NCI-H460 (cell line): ENCODE measurements at regions not wholly inside any gene's neighbourhood (a gene's known extent, or its start where the extent isn't known, plus 50 kb on each side); places are given as distances from the start of the nearest gene placed in this dataset.
"Not testable (repeated sequence)": the region's sequence is repeated elsewhere in the genome, so short reads cannot be mapped to it uniquely, and the experiment has no call there.

Source experiments
- DNase-seq: peaks from one replicate; pipeline ENCODE4 v3.0.0-alpha.2; 2016; ENCODE audit warnings: low read depth; ENCODE audit errors: extremely low read depth

DNA sequence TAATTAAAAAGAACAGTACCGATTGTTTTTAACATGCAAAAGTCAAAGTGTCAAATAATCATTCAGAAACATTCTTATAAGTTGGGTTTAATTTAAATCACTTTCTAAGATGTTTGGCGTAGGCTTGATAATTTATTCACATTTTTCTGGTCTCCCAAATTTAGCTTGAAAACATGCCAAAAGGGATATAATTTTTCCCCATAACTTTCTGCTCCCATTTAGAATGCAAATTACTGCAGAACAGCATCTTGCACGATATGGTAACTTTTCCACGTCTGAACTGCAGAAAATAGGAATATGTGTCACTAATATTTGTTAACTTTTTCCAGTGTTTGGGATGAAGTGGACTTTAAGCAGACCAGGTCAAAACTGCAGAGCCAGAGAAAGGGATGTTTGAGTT lies 1592.4 kb upstream of the SEL1L start:
- DNase-seq = no peak

DNA sequence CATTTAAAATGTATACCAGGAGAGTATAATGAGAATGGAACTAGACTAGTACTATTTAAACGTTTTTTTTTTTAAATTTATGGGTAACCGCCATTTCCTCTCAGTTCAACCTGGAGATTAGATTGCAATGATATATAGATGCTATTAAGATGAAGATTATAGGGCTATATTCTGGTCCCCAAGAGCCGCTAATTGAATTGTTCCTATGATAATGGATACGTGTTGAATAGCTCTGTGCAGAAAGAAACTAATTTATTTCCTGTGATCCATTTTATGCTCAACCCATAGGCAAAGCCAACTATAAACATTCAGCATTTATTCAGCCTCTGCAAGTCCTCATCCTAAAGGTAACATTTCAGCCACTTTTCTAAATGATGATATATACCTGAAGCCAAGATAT lies 1595.1 kb upstream of the SEL1L start:
- no peak for DNase-seq

DNA sequence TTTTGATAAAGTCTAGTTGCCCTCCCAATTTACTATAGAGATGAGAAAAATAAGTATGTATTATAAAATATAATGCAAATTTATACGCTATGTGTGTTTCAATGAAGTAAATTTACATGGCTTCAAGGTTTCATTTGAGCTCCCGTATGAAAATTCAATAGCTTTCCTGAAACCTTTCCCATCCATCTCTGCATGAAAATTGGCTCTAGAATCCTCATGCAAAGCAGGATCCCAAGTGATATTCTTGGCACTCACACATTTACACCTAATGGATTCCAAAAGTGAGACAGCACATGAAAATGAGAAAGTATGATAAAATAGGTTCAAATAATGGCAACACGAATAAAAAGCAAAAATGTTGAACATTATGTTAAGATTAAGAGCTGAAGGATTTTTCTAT lies 1595.8 kb upstream of the SEL1L start:
- DNase-seq = no peak

DNA sequence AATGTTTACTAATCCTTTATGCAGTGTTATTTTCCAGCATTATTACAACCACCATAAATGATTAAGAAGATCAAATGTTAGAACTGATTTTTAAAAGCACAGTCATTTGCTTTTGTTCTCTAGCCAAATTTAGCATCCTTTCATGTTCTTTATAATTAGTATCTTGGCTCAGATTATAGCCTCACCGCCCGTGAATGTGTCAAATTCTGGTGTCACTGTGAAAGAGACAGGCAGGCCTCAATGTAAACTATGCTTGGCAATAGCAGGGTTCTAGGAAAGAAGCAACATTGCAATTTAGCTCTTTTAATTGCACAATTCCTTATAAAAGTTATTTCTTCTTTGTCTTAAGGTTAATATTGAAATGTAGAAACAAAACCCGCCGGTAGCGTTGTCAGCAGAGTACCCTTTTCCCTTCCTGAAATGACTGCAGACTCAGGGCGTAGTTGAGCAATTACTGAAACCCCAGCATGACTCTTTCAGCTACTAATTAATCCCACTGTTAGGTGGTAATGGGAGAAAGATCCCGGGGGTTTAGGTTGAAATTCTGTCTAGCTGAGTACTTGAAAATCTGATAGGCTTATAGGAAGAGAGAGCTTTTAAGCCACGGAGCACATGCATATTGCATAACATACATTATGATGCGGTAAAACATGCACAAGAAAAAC lies 1600.5 kb upstream of the SEL1L start:
- DNase-seq = no peak

DNA sequence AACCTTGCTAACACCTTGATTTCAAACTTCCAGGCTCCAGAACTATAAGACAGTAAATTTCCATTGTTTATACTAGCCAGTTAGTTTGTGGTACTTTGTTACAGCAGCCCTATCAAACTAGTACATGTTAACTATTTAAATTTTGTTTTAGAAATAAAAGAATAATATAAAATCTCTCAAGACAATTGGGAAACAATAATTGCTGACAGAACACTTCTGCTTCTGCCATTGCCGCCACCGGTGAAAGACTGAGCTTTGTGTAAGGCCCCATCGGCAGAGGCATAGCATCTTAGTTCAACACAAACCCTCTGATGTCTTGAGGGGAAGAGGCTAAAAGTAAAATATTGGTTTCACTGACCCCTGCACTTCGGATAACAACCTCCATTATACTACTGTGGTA lies 1607.1 kb upstream of the SEL1L start:
- no peak for DNase-seq

DNA sequence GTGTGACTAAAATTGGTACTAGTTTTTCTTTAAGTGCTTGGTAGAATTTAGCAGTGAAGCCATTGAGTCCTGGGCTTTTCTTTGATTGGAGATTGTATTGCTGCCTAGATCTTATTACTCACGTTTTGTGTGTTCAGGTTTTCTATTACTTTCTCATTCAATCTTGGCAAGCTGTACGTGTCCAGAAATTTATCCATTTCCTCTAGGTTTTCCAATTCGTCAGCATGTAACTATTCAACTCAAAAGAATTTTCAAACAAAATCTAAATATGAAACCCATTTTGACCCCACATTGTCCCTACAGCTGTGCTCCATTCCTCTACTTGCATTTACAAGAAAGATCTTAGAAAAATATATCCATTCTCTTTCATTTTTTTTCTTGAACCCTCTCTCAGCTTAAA lies 1613.4 kb upstream of the SEL1L start:
- no peak for DNase-seq

DNA sequence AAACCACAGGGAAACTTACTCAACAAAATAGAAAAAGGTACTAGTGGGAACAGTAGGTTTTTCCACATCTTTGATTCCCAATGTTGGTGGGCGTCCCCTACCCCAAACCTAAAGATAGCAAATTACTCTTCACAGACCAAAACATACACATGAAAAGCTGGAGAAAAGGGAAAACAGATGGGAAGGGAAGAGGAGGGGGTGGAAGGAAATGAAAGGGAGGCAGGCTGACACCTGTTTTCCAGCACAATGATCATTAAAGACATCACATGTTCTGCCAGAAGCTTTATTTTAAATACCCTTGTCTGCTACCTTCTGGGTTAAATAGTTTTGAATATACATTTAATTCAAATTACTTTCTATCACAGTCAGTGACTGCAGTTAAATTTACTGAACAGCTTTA lies 1617.9 kb upstream of the SEL1L start:
- no peak for DNase-seq

DNA sequence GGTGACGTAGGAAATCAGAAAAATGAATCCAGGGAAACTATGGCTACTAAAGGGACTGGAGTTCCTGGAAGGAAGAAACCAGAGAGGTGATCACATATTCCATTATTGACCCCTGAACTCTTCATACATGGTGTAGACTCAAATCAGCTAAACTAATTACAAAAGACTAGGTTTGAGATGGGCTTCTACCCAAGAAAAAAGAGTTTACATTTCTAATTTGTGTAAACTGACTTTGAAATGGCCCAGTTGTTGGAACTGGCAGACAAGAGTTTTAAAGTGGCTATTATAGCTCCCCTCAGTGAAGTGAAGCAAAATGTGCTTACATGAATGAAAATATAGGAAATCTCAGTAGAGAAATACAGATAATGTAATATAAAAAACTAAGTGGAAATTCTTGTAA lies 1619.4 kb upstream of the SEL1L start:
- DNase-seq = no peak

DNA sequence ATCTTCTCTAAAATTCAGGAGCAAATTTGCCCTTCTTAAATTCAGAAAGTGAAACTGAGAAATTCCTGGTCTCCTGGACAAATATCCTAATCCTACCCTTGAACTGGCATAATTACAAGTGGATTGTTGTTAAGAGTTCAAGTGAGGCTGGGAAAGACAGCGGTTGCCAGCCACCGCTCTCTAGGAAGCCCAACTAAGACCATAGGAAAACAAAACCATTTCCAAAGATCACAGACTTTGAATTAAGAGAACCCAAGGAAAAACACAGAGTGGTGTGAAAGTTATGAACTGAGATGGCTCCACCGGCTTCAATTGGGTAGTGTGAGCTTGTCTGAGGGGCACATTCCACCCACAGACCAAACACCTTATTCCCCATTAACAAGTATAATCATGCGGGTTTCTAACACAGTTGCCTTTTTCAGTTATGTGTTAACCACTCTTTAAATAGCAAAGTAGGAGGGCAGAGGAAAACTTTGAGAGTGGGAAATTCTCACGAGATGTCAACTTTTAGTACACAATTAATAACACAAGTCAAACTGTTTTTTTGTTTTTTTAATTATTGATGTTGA lies 1628.8 kb upstream of the SEL1L start:
- DNase-seq = no peak

DNA sequence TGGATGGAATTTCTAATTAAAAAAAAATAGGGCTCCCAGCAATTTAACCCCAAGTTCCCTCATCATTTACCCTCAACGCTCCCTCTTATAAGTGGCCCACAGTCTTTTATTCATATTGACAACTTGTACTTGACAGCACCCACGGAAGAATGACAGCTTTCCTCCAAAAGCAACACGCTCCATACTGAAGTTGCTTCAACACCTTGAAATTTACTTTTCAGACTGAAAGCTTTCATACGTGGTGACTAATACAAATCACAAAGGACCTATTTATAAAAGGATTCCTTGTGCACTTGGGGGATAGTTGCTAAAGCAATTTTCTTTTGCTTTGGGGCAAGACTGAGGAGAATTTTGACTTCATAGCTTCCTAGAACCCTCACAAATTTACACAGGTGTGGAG lies 1629.4 kb upstream of the SEL1L start:
- DNase-seq = no peak

DNA sequence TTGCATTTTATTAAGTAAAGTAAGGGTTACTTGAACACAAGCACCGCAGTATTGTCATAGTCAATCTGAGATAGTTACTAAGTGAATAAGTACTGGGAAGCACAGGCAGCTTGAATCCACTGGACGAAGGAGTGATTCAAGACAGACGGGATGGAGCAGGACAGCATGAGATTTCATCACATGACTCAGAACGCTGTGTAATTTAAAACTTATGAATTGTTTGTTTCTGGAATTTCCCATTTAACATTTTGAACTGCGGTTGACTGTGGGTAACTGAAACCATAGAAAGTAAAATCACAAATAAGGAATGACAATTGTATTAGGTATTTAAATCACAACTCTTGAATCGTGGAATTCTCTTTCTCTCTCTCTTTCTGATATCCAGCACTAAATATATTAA lies 1630.4 kb upstream of the SEL1L start:
- DNase-seq = no peak

DNA sequence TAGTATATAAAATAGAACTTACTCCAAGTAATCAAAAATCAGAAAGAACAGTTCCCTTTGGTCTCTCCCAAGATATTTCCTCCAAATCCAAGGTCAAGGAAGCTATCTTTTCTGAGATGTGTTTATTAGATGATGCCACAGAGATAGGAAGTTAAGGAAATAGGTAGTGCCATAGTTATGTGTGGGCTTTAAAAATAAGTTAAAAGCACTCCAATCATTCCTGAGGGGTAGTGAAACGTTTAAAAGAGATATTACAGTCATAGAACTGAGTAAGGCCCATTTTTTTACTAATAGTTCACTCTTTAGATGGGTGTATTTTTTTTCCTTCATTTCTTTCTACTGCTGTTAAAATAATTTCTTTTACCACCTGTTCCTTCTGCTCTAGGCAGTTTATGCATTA lies 1630.9 kb upstream of the SEL1L start:
- DNase-seq = no peak

DNA sequence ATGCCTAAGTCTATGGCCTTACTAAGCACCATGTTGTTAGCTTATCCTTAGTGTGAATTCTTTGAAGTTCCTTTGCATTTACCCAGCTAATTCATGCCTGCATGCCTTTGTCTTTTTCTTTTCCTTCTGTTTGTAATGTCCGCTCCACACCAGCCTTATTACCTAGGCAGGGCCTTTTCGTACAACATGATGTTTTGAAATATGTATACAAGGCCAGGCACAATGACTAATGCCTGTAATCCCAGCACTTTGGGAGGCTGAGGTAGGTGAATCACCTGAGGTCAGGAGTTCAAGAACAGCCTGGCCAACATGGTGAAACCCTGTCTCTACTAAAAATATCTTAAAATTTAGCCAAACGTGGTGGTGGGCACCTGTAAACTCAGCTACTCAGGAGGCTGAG lies 1636.5 kb upstream of the SEL1L start:
- no peak for DNase-seq

DNA sequence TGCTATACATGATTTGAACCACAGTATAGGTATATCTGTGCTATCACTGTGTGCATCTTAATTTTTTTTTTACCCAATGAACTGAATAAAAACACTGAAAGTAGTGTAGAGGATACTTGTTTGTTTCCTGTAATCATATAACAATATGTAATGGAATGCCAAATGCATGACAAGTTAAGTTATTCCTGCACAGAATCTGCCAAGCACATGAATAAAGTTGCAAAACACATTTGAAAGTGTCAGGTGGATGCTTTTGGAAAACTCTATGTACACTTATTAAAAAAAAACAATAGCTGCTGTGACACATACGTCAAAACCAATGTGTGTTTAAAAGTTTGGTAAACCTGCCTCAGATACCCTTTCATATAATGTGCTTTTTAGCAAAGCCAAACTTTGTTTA lies 1638.1 kb upstream of the SEL1L start:
- DNase-seq = no peak

DNA sequence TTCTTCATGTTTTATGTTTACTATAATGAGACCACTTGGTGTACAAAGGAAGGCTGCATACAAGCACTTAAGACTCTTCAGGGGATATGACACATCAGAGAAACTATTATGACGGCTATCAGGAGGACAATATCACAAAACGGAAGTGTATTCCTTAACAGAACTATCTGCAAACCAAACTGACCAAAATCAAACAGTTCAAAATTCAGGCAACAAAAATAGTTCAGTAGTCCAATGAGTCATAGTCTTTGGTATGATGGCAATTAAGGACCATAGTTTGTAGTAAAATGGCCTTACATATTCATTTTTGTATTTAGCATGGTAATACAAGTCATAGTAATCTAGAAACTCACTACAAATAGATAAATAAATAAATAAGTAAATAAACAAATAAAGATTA lies 1638.7 kb upstream of the SEL1L start:
- DNase-seq = no peak

DNA sequence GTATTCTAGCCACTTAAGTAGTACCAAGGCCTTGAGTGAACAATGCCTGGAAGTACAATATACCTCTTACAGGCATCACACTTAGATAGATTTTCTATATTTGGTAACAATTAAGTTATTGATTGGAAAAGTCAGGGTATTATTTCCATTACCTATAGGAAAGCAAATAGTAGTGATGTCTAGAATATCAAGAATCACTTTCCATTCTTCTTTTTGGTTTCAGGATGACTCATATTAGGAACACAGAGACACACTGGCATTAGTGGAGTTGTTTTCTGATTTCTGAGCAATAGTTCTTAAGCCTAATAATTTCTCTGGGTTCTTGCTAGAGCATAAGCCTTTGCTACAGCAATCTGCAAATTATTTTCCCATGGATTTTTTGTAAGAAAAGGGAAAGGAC lies 1640.0 kb upstream of the SEL1L start:
- DNase-seq = no peak

DNA sequence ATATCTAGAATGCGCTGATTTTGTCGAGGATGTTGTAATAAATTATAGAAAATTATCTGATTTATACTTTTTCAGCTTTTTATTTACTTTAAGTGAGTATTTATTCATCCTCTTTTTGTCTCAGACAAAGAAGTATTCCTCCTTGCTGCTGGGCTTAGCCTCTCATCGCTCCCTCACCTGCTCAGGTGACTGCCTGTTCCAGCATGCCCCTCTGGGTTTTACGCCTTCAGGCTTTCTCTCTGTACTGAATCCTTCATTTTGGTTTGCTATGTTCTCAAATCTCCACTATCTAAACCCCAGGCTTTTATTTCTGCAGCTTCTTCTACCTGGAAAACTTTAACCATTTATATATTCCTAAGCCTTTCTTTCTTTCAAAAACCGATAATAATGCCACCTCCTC lies 1650.9 kb upstream of the SEL1L start:
- DNase-seq = no peak

DNA sequence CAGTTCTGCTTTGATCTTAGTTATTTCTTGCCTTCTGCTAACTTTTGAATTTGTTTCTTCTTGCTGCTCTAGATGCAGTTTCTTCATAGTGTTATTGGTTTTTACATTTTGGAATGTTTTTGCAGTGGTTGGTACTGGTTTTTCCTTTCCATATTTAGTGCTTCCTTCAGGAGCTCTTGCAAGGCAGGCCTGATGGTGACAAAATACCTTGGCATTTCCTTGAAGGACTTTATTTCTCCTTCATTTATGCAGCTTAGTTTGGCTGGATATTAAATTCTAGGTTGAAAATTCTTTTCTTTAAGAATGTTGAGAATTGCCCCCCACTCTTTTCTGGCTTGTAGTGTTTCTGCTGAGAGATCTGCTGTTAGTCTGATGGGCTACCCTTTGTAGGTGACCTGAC lies 1654.7 kb upstream of the SEL1L start:
- DNase-seq = not testable (repeated sequence)

DNA sequence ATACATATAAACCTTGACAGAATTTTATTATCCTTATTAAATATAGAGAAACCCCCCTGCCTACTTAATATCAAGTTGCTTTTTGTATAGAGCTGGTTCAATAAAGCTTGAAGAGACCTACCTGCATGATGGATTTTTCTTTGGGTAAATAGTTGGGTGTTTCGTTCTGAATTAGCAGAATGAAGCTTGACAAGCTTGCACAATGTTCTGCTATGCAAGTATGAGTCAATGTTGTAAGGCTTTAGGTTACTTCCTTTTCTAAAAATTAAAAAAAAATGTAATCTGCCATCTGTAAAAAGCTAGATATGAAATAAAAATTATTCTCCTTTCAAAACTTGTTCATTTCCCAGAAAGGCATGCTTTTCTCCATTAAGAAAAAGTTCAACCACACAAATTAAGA lies 1662.6 kb upstream of the SEL1L start:
- no peak for DNase-seq

DNA sequence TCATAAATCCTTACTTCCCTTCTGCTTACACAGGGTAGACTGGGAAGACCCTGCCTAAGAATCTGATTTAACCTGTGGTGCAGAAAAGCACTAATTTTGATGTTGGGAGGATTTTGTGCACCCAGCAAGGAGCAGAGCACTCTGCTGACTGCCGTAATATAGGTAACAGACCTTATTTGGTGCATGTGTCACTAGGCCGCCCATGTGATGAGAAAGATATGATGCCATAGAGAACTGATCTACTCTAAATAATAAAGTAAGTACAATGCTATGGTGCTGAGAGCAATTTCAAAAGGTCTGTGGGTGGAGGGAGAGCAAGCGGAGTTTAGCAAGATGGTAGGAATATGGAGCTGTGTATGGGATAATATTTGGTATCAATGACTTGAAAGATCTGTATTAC lies 1663.6 kb upstream of the SEL1L start:
- no peak for DNase-seq

DNA sequence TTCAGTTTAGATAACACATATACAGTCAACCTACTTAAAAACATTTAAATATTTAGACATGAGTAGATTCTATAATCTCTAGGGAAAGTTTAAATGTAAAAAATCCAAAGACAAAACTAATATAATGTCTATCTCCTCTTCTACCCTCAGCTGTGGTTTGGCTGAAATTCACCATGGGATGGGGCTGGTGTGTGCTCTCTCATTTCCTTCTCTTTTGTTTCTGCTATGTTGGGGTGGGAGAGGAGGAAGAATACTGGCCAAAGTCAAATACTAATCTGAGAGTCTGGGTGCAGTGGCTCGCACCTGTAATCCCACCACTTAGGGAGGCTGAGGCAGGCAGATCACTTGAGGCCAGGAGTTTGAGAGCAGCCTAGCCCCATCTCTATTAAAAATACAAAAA lies 1673.9 kb upstream of the SEL1L start:
- no peak for DNase-seq

DNA sequence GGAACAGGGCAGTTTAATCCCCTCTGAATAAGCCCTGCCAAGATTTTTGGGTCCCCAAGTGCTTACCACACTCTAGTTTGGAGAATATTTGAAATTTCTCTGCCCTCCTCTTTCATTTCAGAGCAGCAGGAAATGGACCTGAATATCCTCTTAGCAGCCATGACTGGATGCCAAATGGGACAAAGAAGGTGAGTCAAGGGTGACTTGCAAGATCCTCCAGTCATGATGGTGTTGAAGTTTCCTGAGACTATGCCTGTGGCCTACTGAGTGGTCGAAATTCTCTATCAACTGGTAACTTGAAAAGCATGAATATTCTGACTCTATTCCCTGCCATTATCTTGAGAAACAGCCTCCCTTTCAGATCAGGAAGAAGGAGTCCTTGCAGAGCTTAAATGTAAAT lies 1674.7 kb upstream of the SEL1L start:
- no peak for DNase-seq

DNA sequence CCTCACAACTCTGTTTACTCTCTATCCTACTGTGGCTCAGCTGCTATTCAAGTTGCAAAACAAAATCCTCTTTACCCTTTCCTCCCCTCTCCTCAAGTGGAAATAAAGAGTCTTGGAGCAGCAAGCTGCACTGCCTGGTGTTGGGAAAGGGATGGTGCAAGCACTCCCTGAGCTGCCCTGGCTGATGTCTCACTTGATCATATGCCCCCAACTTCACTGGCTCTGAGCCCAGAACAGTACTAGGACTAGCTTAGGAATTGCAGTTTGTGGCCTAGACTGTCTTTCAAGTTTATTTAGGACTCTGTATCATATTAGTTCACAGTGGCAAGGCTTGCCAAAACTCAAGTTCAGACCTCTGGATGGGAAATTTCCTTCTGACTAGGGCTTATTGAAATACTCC lies 1683.8 kb upstream of the SEL1L start:
- DNase-seq = no peak
